PC-9 (cell line): ENCODE measurements at regions not wholly inside any gene's neighbourhood (a gene's known extent, or its start where the extent isn't known, plus 50 kb on each side); places are given as distances from the start of the nearest gene placed in this dataset.

Experiments used
- EZH2 ChIP-seq: fragments of 200-600 bp; sonication (generic); IDR thresholded peaks from 2 replicates; pipeline ENCODE4 v1.8.0; 2017; ENCODE audit warnings: antibody characterized with exemption, low read depth
- TF ChIP-seq, protein P1 (sequence below): fragments of 200-600 bp; sonication (generic); conservative IDR thresholded peaks from 2 replicates; pipeline ENCODE4 v1.6.1; 2017; ENCODE audit warnings: mixed run types, antibody characterized with exemption, mild to moderate bottlenecking, moderate library complexity

DNA sequence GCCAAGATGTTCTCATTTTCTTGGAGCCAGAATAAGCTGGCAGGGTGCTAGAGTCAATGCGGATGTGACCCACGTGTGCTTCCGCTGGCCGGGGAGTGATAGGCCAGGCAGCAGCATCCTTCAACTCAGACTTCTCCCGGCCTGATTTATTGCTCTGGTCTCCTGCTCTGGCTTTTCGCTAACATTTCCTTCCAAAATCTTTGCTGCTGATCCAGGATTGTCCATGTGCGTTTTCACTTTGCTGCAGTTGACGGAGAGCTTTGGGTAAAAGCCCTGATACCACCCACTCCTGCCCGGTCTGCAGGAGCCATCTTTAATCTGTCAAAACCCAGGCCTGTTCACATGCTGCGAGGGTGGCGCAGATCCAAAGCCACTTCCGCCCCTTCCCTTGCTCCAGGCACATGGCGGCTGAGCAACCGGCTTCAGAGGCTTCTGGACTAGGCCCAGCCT lies 106.8 kb downstream of the CYP26A1 start:
- no peak for TF ChIP-seq EZH2
- TF ChIP-seq, protein P1, sequence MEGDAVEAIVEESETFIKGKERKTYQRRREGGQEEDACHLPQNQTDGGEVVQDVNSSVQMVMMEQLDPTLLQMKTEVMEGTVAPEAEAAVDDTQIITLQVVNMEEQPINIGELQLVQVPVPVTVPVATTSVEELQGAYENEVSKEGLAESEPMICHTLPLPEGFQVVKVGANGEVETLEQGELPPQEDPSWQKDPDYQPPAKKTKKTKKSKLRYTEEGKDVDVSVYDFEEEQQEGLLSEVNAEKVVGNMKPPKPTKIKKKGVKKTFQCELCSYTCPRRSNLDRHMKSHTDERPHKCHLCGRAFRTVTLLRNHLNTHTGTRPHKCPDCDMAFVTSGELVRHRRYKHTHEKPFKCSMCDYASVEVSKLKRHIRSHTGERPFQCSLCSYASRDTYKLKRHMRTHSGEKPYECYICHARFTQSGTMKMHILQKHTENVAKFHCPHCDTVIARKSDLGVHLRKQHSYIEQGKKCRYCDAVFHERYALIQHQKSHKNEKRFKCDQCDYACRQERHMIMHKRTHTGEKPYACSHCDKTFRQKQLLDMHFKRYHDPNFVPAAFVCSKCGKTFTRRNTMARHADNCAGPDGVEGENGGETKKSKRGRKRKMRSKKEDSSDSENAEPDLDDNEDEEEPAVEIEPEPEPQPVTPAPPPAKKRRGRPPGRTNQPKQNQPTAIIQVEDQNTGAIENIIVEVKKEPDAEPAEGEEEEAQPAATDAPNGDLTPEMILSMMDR, result no peak
